ENCODE measurements at regions not wholly inside any gene's neighbourhood (a gene's known extent, or its start where the extent isn't known, plus 50 kb on each side); places are given as distances from the start of the nearest gene placed in this dataset.
A peak's percentile ranks its signal among the peaks of the same experiment; 100 is the strongest.

DNA sequence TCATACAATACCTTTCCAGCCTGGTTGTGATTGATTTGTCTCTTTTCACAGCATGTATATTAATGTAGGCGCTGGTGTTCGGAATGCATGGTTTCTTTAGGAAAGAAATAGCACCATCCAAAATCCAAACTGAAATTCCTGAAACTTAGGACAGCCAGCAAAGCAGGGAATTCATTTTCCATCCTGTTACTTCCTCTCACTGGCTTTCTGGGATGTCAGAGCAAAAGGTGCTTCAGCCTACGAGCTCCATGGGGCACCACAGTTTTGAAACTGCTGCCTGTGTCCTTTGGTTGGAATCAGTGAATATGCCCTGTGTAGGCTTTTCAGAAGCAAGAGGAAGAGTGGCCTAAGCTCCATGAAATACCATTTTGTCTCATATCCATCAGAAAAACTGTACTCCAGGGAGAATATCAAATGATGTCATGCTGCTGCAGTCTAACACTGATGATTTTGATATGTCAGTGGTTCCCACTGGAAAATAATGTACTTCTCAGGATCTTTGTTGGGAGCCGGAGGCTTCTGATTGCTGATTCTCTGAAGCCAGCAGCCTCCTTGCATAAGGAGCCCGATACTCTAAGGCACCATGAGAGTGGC is 117.8 kb upstream of the SERP2 start:
- DNase-seq (no peak), ATAC-seq (no peak)
- H3K36me3 ChIP-seq = no peaks in the 10 kb centered on the region
- WGBS, 2 donors = 90 to 92% methylated on average over 5 of the region's 5 CpGs
- no peak for TF ChIP-seq CTCF (IDR thresholded peaks at IDR 0.05)
- no peak overlapping the region for H3K4me3 ChIP-seq
- peak overlapping the region in 1 of 10 donors; percentile 31 for H3K27ac ChIP-seq
- peaks cover 0 to 39% (median 20%) of the 10 kb centered on the region in 9 donors for H3K4me1 ChIP-seq
- H3K9me3 ChIP-seq = no peaks in the 10 kb centered on the region
- no peaks in the 10 kb centered on the region for H3K27me3 ChIP-seq
- intact Hi-C loops (cut with DNase I) = no loop called here

DNA sequence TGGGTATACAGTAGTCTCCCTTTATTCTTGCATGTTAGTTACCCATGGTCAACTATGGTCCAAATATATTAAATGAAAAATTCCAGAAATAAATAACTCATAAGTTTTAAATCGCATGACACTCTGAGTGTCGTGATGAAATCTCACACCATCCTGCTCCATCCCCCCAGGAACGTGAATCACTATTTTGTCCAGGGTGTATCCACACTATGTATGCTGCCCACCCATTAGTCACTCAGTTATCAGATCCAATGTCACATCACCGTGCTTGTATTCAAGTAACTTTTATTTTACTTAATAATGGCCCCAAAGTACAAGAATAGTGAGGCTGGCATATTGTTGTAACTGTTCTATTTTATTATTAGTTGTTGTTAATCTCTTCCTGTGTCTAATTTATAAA is 115.8 kb upstream of the SERP2 start:
- intact Hi-C loops (cut with DNase I) = no loop called here
- TF ChIP-seq CTCF (IDR thresholded peaks at IDR 0.05) = no peak
- DNase-seq (no peak), ATAC-seq (no peak)
- no peak overlapping the region for H3K27ac ChIP-seq
- H3K9me3 ChIP-seq = no peaks in the 10 kb centered on the region
- H3K4me1 ChIP-seq = peaks cover 0 to 29% (median 10%) of the 10 kb centered on the region in 9 donors
- no peaks in the 10 kb centered on the region for H3K36me3 ChIP-seq
- H3K4me3 ChIP-seq = no peak overlapping the region
- 93 to 94% methylated on average over 4 of the region's 4 CpGs for WGBS, 2 donors
- H3K27me3 ChIP-seq = no peaks in the 10 kb centered on the region

DNA sequence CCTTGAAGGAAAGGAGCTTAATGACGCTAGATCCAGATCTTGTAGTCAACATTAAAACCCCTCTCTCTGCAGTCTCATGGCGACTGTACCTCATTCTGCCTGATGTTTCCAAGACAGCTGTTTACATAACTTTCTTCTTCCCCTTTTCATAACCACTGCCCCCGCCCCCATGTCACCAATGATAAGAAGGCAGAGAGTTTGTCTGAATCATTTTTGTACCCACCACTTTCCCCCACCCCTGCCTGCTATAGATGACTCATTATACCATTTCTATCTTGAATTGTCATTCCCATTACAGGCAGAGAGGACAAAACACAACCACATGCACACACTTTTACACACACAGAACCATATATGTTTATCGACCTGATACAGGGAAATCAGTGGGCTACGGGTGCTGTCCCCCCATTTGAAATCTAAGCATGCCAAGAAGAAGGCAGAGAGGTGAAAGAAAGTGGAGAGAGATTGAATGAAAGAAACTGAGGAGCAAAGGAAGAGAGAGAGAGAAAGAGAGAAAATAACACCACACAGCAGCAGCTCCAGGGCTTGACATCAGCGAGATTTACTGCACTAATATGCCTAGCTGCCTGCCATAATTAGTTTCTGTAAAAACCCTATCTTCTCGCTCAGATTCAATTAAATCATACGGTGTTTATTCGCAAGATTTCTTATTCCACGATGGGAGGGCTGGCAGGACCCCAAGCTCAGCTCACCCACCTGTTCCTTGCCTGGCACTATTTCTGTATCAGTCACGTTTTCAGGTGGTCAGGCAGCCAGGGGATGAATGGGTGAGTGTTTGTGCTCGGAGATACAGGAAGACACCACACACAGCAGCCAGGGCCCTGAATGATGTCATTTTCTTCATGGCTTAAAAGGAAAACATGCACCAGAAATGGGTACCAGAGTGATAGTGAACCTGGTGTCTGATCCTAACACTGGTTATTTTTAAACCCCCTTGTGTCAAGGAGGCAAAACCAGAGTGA is 114.3 kb upstream of the SERP2 start:
- WGBS, 2 donors = 65 to 77% methylated on average over 12 of the region's 12 CpGs
- intact Hi-C loops (cut with DNase I) = no loop called here
- DNase-seq = no peak
- peaks cover 0 to 29% (median 5%) of the 10 kb centered on the region in 9 donors for H3K4me1 ChIP-seq
- no peaks in the 10 kb centered on the region for H3K9me3 ChIP-seq
- no peaks in the 10 kb centered on the region for H3K36me3 ChIP-seq
- peak overlapping the region in 1 of 10 donors; percentile 79 for H3K27ac ChIP-seq
- no peaks in the 10 kb centered on the region for H3K27me3 ChIP-seq
- peak overlapping the region in 1 of 10 donors; percentile 15 for H3K4me3 ChIP-seq
- TF ChIP-seq CTCF (IDR thresholded peaks at IDR 0.05) = no peak
- ATAC-seq = peak in 6 of 8 donors; percentile 24 to 54 (median 46)

DNA sequence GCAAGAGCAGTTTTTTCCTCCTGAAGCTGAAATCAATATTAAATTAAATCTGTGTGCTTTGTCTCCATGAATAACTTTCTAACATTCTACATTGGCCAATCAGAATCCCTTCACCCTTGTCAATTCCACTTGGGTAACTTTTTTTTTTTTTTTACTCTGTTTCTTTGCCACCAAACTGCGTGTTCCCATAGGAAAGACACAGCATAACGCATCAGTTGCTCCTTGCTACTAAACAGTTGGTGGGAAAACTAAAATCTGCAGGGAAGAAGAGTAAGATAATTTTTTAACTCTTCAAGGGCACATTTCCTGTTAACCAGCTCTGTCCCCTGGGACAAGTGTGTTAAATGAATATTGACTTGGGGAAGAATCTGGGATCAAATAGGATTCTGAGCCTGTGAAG is 113.3 kb upstream of the SERP2 start:
- Histone ChIP-seq H3K36me3 (no peaks in the 10 kb centered on the region), H3K27me3 (no peaks in the 10 kb centered on the region), H3K9me3 (no peaks in the 10 kb centered on the region), H3K27ac (no peak overlapping the region), H3K4me1 (peaks cover 0 to 34% (median 5%) of the 10 kb centered on the region in 9 donors), H3K4me3 (no peak overlapping the region)
- DNase-seq = no peak
- 86 to 88% methylated on average over 2 of the region's 2 CpGs for WGBS, 2 donors
- intact Hi-C loops (cut with DNase I) = no loop called here
- no peak for ATAC-seq
- no peak for TF ChIP-seq CTCF (IDR thresholded peaks at IDR 0.05)
